Karpas-422 (cell line): ENCODE measurements at regions not wholly inside any gene's neighbourhood (a gene's known extent, or its start where the extent isn't known, plus 50 kb on each side); places are given as distances from the start of the nearest gene placed in this dataset.
"Not testable (repeated sequence)": the region's sequence is repeated elsewhere in the genome, so short reads cannot be mapped to it uniquely, and the experiment has no call there.

Experiments used
- DNase-seq: peaks from one replicate; pipeline ENCODE4 v3.0.0-alpha.2; 2015
- H2AFZ ChIP-seq: fragments of 200-600 bp; sonication (generic); 2 replicates; pipeline ENCODE4 v1.6.1; 2014; ENCODE audit warnings: antibody characterized with exemption, low read length, mixed read lengths
- H3K27ac ChIP-seq: fragments of 200-600 bp; sonication (generic); 2 replicates; pipeline ENCODE4 v1.5.1; 2014; ENCODE audit warnings: mild to moderate bottlenecking, low read length, moderate library complexity
- H3K27me3 ChIP-seq: fragments of 200-600 bp; sonication (generic); 2 replicates; pipeline ENCODE4 v1.6.1; 2014; ENCODE audit warnings: low read length, mixed read lengths
- H3K36me3 ChIP-seq: fragments of 200-600 bp; sonication (generic); 2 replicates; pipeline ENCODE4 v1.6.1; 2014; ENCODE audit warnings: low read length, mixed read lengths; ENCODE audit not compliant: insufficient read depth
- H3K4me1 ChIP-seq: fragments of 200-600 bp; sonication (generic); 2 replicates; pipeline ENCODE4 v1.6.1; 2014; ENCODE audit warnings: mild to moderate bottlenecking, low read length, mixed read lengths
- H3K4me2 ChIP-seq: fragments of 200-600 bp; sonication (generic); 2 replicates; pipeline ENCODE4 v1.6.1; 2014; ENCODE audit warnings: low read length, low read depth, mild to moderate bottlenecking; ENCODE audit not compliant: poor library complexity, severe bottlenecking
- H3K4me3 ChIP-seq: fragments of 200-600 bp; sonication (generic); 2 replicates; pipeline ENCODE4 v1.5.1; 2014; ENCODE audit warnings: mild to moderate bottlenecking, antibody characterized with exemption, low read length, mixed read lengths
- H3K79me2 ChIP-seq: fragments of 200-600 bp; sonication (generic); 2 replicates; pipeline ENCODE4 v1.6.1; 2014; ENCODE audit warnings: mild to moderate bottlenecking, low read length, mixed read lengths
- H3K9ac ChIP-seq: fragments of 200-600 bp; sonication (generic); 2 replicates; pipeline ENCODE4 v1.6.0; 2014; ENCODE audit warnings: low read length
- H3K9me2 ChIP-seq: fragments of 200-600 bp; sonication (generic), shearing (Covaris generic); replicated peaks from 2 replicates; pipeline ENCODE4 v1.6.0; 2014; ENCODE audit warnings: mild to moderate bottlenecking, low read length, moderate library complexity; ENCODE audit not compliant: insufficient read depth
- H3K9me3 ChIP-seq: fragments of 300-700, 200-600 bp; sonication (generic); 2 replicates; pipeline ENCODE4 v1.6.1; 2014; ENCODE audit warnings: low read length, mixed read lengths
- H4K20me1 ChIP-seq: fragments of 200-600 bp; sonication (generic); 2 replicates; pipeline ENCODE4 v1.6.1; 2014; ENCODE audit warnings: mild to moderate bottlenecking, antibody characterized with exemption, low read length, low read depth; ENCODE audit not compliant: insufficient read depth

- no peak overlapping the region for H3K4me2 ChIP-seq
- H3K9ac ChIP-seq: no peak overlapping the region
- no peak overlapping the region for H2AFZ ChIP-seq
- peak; percentile 84 for DNase-seq
- no peak overlapping the region for H3K27ac ChIP-seq
- no peak overlapping the region for H3K4me3 ChIP-seq
- no peaks in the 10 kb centered on the region for H3K9me2 ChIP-seq
- H4K20me1 ChIP-seq: no peaks in the 10 kb centered on the region
- no peaks in the 10 kb centered on the region for H3K79me2 ChIP-seq
- no peaks in the 10 kb centered on the region for H3K9me3 ChIP-seq
- no peaks in the 10 kb centered on the region for H3K36me3 ChIP-seq
- H3K27me3 ChIP-seq: no peaks in the 10 kb centered on the region
- no peaks in the 10 kb centered on the region for H3K4me1 ChIP-seq
These were observed 178.6 kb downstream of the MIAT start for GRCh38 chr22:26835929-26836528.

- Histone ChIP-seq H3K36me3 (no peaks in the 10 kb centered on the region), H3K27ac (no peak overlapping the region), H3K4me1 (no peaks in the 10 kb centered on the region)
These were observed 180.5 kb downstream of the MIAT start for GRCh38 chr22:26837784-26838470.

GRCh38 chr22:26838471-26838825, 181.1 kb downstream of the MIAT start:
- Histone ChIP-seq H3K4me1 (no peaks in the 10 kb centered on the region), H3K79me2 (no peaks in the 10 kb centered on the region), H3K27ac (no peak overlapping the region), H2AFZ (no peak overlapping the region), H4K20me1 (0 out of 2 replicates have a peak, but pooled peaks cover 1% of the 10 kb centered on the region), H3K4me3 (no peak overlapping the region), H3K27me3 (no peaks in the 10 kb centered on the region), H3K4me2 (no peak overlapping the region), H3K9me2 (no peaks in the 10 kb centered on the region), H3K9me3 (no peaks in the 10 kb centered on the region), H3K36me3 (no peaks in the 10 kb centered on the region), H3K9ac (no peak overlapping the region)
- DNase-seq: no peak

More at GRCh38 chr22:26837784-26838470, 180.5 kb downstream of the MIAT start:
- no peaks in the 10 kb centered on the region for H3K9me3 ChIP-seq
- DNase-seq: no peak
- H4K20me1 ChIP-seq: no peaks in the 10 kb centered on the region
- no peaks in the 10 kb centered on the region for H3K79me2 ChIP-seq
- H3K27me3 ChIP-seq: no peaks in the 10 kb centered on the region
- H3K4me3 ChIP-seq: no peak overlapping the region
- H3K4me2 ChIP-seq: no peak overlapping the region
- no peak overlapping the region for H3K9ac ChIP-seq
- H3K9me2 ChIP-seq: no peaks in the 10 kb centered on the region
- H2AFZ ChIP-seq: no peak overlapping the region

GRCh38 chr22:26839216-26839615, 181.8 kb downstream of the MIAT start:
- Histone ChIP-seq H2AFZ (no peak overlapping the region), H3K79me2 (no peaks in the 10 kb centered on the region), H3K9me2 (no peaks in the 10 kb centered on the region), H3K36me3 (no peaks in the 10 kb centered on the region), H3K27ac (no peak overlapping the region), H3K9me3 (no peaks in the 10 kb centered on the region), H3K27me3 (no peaks in the 10 kb centered on the region), H3K9ac (no peak overlapping the region), H3K4me3 (no peak overlapping the region), H4K20me1 (0 out of 2 replicates have a peak, but pooled peaks cover 4% of the 10 kb centered on the region), H3K4me2 (no peak overlapping the region), H3K4me1 (no peaks in the 10 kb centered on the region)
- DNase-seq: no peak

DNA sequence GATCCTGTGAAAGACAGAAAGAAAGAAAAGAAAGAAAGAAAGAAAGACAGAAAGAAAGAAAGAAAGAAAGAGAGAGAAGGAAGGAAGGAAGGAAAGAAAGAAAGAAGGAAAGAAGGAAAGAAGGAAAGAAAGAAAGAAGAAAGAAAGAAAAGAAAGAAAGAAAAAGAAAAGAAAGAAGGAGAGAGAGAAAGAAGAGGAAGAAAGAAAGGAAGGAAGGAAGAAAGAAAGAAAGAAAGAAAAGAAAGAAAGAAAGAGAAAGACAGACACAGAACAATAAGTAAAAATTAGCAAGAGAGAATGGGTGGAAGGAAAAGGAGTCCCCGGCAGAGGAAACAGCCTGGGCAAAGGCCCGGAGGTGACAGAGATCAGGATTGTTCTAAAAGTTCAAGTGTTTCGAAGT, 183.4 kb downstream of the MIAT start:
- H3K4me1 ChIP-seq, H3K9me2 ChIP-seq, DNase-seq, H3K27me3 ChIP-seq, H4K20me1 ChIP-seq, H3K4me2 ChIP-seq, H3K36me3 ChIP-seq, H3K9ac ChIP-seq, H3K4me3 ChIP-seq, H3K27ac ChIP-seq, H2AFZ ChIP-seq, H3K9me3 ChIP-seq, H3K79me2 ChIP-seq: not testable (repeated sequence)

- Histone ChIP-seq H3K9ac (no peak overlapping the region), H3K79me2 (no peaks in the 10 kb centered on the region), H3K27me3 (no peaks in the 10 kb centered on the region), H3K27ac (no peak overlapping the region), H3K9me2 (no peaks in the 10 kb centered on the region), H3K4me2 (no peak overlapping the region), H3K4me1 (peaks cover 8% of the 10 kb centered on the region), H3K36me3 (no peaks in the 10 kb centered on the region), H4K20me1 (0 out of 2 replicates have a peak, but pooled peaks cover 4% of the 10 kb centered on the region), H3K4me3 (no peak overlapping the region), H3K9me3 (no peaks in the 10 kb centered on the region), H2AFZ (no peak overlapping the region)
- no peak for DNase-seq
These were observed 184.7 kb downstream of the MIAT start for GRCh38 chr22:26842103-26842502.

DNA sequence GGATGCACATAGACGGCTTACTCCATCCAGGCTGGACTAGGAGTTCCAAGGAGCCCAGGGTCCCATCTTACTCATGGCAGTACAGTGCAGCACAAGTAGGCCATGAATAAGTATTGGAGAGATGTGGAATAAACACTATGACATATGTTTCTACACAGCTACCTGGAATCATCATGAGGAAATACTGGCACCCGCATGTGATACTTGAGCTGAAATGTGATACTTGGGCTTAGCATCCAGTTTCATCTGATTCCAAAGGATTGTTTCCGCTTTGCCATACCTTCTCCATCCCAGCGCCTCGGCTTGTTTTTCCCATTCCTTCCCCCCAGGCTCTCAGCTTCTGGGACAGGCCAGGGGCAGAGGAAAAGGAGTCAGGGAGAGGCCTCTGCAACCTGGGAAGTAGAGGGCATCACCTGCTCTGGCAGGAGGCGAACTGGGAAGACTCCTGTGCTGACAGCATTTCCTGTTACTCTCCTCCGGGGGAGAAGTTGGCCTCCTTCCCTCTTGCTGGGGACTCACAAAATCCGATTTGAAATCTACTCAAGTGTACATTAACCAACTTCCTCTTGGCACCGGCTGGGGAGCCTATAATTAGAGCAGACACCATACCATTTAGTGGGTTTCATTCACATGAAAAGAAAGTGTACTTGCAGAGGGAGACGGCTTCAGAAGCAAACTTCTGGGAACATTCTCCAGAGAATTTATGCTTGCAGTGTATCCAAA, 187.8 kb downstream of the MIAT start:
- H4K20me1 ChIP-seq: 0 out of 2 replicates have a peak, but pooled peaks cover 4% of the 10 kb centered on the region
- no peak overlapping the region for H3K27ac ChIP-seq
- peak; percentile 48 for DNase-seq
- no peaks in the 10 kb centered on the region for H3K27me3 ChIP-seq
- no peaks in the 10 kb centered on the region for H3K36me3 ChIP-seq
- peak overlapping the region; percentile 11 for H3K4me2 ChIP-seq
- no peak overlapping the region for H3K4me3 ChIP-seq
- H2AFZ ChIP-seq: no peak overlapping the region
- no peaks in the 10 kb centered on the region for H3K9me3 ChIP-seq
- peaks cover 8% of the 10 kb centered on the region for H3K4me1 ChIP-seq
- no peaks in the 10 kb centered on the region for H3K9me2 ChIP-seq
- no peak overlapping the region for H3K9ac ChIP-seq
- no peaks in the 10 kb centered on the region for H3K79me2 ChIP-seq

DNA sequence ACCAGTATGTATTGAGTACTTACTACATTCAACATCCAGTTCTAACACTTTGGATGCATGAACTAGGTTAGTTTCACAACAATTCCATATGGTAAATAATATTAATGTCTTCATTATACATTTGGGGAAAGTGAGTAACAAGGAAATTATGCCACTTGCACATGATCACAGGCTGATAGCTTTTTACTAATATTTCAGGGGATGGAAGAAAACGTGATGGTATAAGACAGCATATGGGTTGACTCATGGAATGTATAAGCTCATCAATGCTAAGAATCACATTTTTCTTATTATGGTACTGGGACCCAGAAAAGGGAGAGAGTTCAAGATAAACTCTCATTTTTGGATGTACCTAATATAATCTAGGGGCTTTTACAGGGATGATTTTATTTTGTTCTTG, 188.7 kb downstream of the MIAT start:
- Histone ChIP-seq H3K27me3 (no peaks in the 10 kb centered on the region), H3K27ac (no peak overlapping the region), H3K36me3 (no peaks in the 10 kb centered on the region), H3K79me2 (no peaks in the 10 kb centered on the region), H3K9me3 (no peaks in the 10 kb centered on the region), H3K4me3 (no peak overlapping the region), H3K9ac (no peak overlapping the region), H4K20me1 (0 out of 2 replicates have a peak, but pooled peaks cover 4% of the 10 kb centered on the region), H3K9me2 (no peaks in the 10 kb centered on the region), H3K4me2 (no peak overlapping the region), H3K4me1 (peaks cover 8% of the 10 kb centered on the region), H2AFZ (no peak overlapping the region)
- no peak for DNase-seq
